Stimulated activated CD4-positive, alpha-beta T cell treated with anti-CD3 and anti-CD28 coated beads, Interleukin-4, amount 100 ng/mL, for 48 hours (primary cell): ENCODE measurements at regions not wholly inside any gene's neighbourhood (a gene's known extent, or its start where the extent isn't known, plus 50 kb on each side); places are given as distances from the start of the nearest gene placed in this dataset.

Source experiments
- DNase-seq, 2 donors: peaks; one replicate each; pipeline ENCODE4 v3.0.0-alpha.2; 2020; ENCODE audit warnings: low read depth in 2 of 2

DNA sequence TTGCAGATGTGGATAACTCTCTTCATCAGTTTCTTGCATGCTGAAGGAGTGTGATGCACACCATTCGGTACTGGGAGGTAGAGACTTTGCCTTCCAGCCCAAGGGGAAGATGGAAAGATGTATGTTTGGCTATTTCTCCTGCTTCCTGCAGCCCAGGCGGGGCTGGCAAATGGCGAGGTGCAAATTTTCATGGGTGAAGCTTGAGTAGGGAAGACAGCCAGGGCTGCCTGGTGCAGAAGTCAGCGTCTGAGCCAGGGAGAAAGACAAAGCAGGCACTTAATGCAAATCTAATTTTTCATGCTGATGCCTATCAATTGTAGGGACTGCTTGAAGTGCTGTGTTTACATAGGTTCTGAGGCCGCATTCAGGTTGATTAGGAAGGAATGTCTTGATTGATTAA is 384.7 kb upstream of the EEF2KMT start:
- DNase-seq = no peak

GRCh38 chr16:5480431-5481195 is 383.0 kb upstream of the EEF2KMT start:
- no peak for DNase-seq

DNA sequence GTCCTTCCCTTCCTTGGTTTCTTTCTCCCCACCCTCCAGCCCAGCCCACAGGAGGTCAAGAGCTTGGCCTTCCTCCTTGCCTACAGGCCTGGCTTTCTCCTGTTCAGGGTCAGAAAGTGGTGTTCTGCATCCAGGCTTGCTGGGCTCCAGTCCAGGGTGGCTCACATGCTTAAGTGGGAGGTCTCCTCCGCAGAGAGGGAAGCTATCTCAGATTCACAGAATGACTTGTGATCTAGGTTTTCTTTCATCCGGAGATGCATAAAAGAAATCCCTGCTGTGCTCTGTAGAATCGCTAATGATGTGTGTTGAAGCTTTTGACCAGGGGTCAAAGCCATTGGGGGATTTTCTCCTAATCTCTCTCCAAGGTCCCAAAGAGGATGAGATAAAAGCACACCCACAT is 382.3 kb upstream of the EEF2KMT start:
- no peak for DNase-seq

- DNase-seq = no peak
Observed at GRCh38 chr16:5478036-5478435, 380.4 kb upstream of the EEF2KMT start.

- DNase-seq = no peak
Observed at GRCh38 chr16:5477251-5477650, 379.7 kb upstream of the EEF2KMT start.

- no peak for DNase-seq
Observed at GRCh38 chr16:5472552-5472951, 375.0 kb upstream of the EEF2KMT start.

GRCh38 chr16:5468488-5468887 is 370.9 kb upstream of the EEF2KMT start:
- no peak for DNase-seq

- DNase-seq = no peak
Observed at GRCh38 chr16:5467552-5467951, 370.0 kb upstream of the EEF2KMT start.

GRCh38 chr16:5466551-5466950 is 369.0 kb upstream of the EEF2KMT start:
- no peak for DNase-seq

GRCh38 chr16:5465714-5466113 is 368.1 kb upstream of the EEF2KMT start:
- no peak for DNase-seq

- DNase-seq = no peak
Observed at GRCh38 chr16:5463820-5464219, 366.2 kb upstream of the EEF2KMT start.

DNA sequence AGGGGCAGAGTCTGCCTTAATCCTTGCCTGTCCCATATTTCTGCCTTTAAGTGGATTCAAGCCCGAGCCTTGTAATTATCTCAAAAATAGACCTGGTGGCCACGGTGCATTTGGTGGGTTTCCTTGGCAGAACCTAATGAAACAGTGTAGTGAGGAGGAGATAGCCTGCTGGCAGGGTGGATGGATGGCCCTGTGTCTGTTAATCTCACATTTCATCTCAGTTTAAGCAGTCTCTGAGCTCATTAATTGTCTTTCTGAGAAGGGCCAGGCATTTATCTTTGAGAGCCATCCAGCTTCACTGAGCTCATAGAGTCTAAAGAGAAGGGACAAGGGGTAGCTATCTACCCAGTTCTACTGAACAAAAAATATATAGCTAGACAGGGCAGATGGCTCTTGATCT is 364.0 kb upstream of the EEF2KMT start:
- DNase-seq = no peak

DNA sequence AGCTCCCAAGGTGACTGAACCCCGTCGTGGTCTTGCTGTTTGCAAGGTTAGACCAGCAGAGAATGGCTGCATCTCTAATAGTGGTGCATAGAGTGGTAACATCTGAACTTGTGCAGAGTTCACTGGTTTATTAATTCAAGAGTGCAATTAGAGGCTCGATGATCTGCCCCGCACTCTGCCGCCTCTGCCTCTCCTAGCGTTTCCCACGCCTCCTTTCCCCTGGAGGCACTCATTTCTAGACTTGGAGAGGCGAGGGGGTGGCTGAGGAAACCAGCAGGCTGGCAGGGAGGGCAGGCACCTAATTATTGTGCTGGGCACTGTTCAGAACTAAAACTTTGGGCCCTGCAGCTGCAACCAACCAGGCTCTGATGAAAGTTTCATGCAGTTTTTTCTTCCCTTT is 363.5 kb upstream of the EEF2KMT start:
- no peak for DNase-seq

DNA sequence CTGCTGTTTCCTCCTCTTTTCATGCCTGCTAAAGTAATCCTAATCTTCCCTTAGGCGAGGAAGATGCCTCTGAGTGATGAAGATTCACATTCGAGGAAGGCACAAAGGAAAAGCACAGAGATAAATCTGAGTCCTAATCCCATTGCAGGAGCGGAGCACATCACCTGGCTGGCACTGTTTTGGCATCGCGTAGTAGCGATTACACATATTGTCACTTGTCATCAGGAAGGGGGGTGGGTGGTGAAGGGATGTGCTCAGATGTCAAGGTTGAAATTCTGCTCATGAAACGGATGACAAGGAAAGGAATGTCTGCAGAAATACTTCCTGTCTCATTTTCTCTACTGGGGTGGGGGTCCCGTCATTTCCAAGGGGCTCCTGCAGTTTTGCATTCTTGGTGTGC is 363.1 kb upstream of the EEF2KMT start:
- no peak for DNase-seq

DNA sequence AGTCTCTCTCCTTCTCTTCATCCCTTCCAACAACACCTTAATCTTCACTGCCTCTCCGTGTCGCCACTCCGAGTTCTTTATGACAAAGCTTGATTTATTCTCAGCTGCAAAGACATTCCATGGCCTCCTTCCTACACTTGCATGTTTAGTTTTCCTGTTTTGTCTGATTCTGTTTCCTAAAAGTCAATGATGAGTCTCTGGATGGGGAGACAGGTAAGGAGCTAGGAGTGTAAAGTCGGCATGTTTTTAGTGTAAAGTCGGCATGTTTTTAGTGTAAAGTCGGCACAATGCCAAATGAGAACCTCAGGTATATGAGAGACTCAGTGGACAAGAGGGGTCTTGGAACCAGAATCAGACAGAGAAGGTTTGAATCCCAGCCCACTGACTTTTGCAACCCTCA is 362.3 kb upstream of the EEF2KMT start:
- DNase-seq = no peak

GRCh38 chr16:5455110-5455509 is 357.5 kb upstream of the EEF2KMT start:
- DNase-seq = no peak

GRCh38 chr16:5454349-5454748 is 356.8 kb upstream of the EEF2KMT start:
- no peak for DNase-seq

DNA sequence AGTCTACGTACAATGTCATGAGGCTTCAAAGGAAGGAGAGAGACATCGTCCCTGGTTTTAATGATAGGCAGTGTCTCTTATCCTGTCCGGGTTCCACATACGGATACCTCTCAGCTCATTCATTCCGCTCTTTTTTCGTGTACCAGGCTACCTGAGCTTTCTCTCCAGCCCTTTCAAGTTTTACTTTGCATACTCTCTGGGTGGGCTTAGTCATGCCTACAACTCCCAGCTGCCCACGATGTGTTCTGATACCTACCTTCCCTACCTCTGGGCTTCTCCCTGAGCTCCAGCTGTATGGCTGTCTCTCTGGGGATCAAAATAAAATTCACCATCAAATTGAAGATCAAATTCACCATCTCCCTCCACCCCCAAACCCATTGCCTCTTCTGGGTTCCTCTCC is 354.0 kb upstream of the EEF2KMT start:
- DNase-seq = no peak

GRCh38 chr16:5450409-5451104 is 353.0 kb upstream of the EEF2KMT start:
- DNase-seq = no peak

- no peak for DNase-seq
Observed at GRCh38 chr16:5449901-5450300, 352.3 kb upstream of the EEF2KMT start.

DNA sequence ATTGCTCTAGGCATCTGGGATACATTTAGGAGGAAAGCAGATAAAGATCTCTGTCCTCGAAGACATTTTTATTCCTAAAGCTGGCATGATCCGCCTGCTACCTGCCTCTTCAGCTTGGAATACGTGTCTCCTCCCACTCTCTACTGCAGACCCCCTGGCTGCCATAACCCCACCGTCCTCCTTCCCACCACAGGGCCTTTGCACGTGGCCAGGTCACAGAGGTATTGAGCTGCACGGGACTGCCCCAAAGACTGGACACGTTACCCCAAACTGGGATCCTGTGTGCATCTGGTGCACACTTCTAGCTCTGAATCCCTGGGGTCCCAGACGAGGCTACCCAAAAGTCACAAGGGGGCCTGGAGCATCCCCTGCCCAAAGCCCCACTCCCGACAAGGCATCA is 351.2 kb upstream of the EEF2KMT start:
- no peak for DNase-seq

- DNase-seq = no peak
Observed at GRCh38 chr16:5447734-5448133, 350.1 kb upstream of the EEF2KMT start.

DNA sequence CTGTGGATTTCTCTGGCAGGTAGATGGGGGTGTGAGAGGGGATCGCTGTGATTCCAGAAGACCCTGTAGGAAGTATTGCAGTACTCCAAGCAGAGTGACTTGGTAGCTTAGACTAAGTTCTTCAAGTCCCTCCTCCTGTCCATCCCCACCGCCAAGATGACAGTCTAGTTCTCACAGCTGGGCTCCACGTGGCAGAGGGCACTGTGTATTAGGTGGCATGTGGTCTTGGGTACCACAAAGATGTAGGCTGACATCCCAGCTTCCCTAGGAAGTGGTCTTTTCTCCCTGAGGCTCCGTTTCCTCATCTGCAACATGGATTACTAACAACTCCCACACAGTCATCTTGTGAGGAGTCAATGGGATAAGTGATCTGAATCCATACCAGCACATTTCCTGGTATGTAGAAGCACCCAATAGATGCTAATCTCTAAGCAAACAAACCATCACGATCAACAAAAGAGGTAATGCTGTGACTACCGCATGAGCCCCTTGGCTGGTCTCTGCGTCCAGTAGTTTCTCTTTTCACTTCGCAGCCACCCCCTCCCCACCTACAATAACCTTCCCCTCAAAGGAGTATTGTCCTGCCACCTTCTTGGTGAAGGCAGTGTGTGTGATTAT is 349.1 kb upstream of the EEF2KMT start:
- DNase-seq = no peak
